HG02798 (cell line): ENCODE measurements at regions not wholly inside any gene's neighbourhood (a gene's known extent, or its start where the extent isn't known, plus 50 kb on each side); places are given as distances from the start of the nearest gene placed in this dataset.
"Not testable (repeated sequence)": the region's sequence is repeated elsewhere in the genome, so short reads cannot be mapped to it uniquely, and the experiment has no call there.

Experiments
- ATAC-seq: cut with Tn5 transposase; IDR thresholded peaks from one replicate; pipeline ENCODE4 v1.9.1; 2021; ENCODE audit warnings: mild to moderate bottlenecking; ENCODE audit not compliant: unreplicated experiment, poor library complexity

GRCh38 chr9:78892182-78892581 is 595.3 kb downstream of the PSAT1 start:
- ATAC-seq: no peak

- ATAC-seq: no peak
These were observed 595.8 kb downstream of the PSAT1 start for GRCh38 chr9:78892769-78893168.

GRCh38 chr9:78893774-78894401 is 597.0 kb downstream of the PSAT1 start:
- ATAC-seq: no peak

GRCh38 chr9:78896479-78896878 is 599.6 kb downstream of the PSAT1 start:
- ATAC-seq: no peak

GRCh38 chr9:78898234-78898633 is 601.3 kb downstream of the PSAT1 start:
- no peak for ATAC-seq

- ATAC-seq: no peak
These were observed 602.1 kb downstream of the PSAT1 start for GRCh38 chr9:78899006-78899405.

GRCh38 chr9:78900500-78900899 is 603.6 kb downstream of the PSAT1 start:
- ATAC-seq: no peak

- ATAC-seq: no peak
These were observed 605.1 kb downstream of the PSAT1 start for GRCh38 chr9:78902051-78902450.

GRCh38 chr9:78903581-78903980 is 606.7 kb downstream of the PSAT1 start:
- ATAC-seq: no peak

- ATAC-seq: no peak
These were observed 607.8 kb downstream of the PSAT1 start for GRCh38 chr9:78904686-78905085.

- ATAC-seq: no peak
These were observed 608.5 kb downstream of the PSAT1 start for GRCh38 chr9:78905387-78905786.

- ATAC-seq: no peak
These were observed 609.2 kb downstream of the PSAT1 start for GRCh38 chr9:78905986-78906755.

GRCh38 chr9:78909566-78909965 is 612.6 kb downstream of the PSAT1 start:
- ATAC-seq: no peak

GRCh38 chr9:78916884-78917283 is 620.0 kb downstream of the PSAT1 start:
- not testable (repeated sequence) for ATAC-seq

GRCh38 chr9:78918976-78919375 is 622.1 kb downstream of the PSAT1 start:
- no peak for ATAC-seq

GRCh38 chr9:78919701-78920100 is 622.8 kb downstream of the PSAT1 start:
- no peak for ATAC-seq

- no peak for ATAC-seq
These were observed 624.4 kb downstream of the PSAT1 start for GRCh38 chr9:78921341-78921740.

GRCh38 chr9:78923966-78924659 is 627.2 kb downstream of the PSAT1 start:
- ATAC-seq: no peak

- ATAC-seq: no peak
These were observed 630.4 kb downstream of the PSAT1 start for GRCh38 chr9:78927099-78927940.

- no peak for ATAC-seq
These were observed 631.9 kb downstream of the PSAT1 start for GRCh38 chr9:78928625-78929405.
